HFFc6 (cell line): ENCODE measurements at regions not wholly inside any gene's neighbourhood (a gene's known extent, or its start where the extent isn't known, plus 50 kb on each side); places are given as distances from the start of the nearest gene placed in this dataset.

Experiments used
- DNase-seq: peaks from one replicate; pipeline ENCODE4 v3.0.0-alpha.2; 2018
- H3K27ac Mint-ChIP-seq: 2 replicates; pipeline ENCODE4 v1.8.0; 2020; ENCODE audit warnings: mild to moderate bottlenecking, mixed read lengths
- H3K27me3 Mint-ChIP-seq: 2 replicates; pipeline ENCODE4 v1.8.0; 2021; ENCODE audit warnings: mild to moderate bottlenecking, moderate library complexity, mixed read lengths; ENCODE audit not compliant: insufficient read depth
- H3K36me3 Mint-ChIP-seq: 2 replicates; pipeline ENCODE4 v1.8.0; 2021; ENCODE audit warnings: low read depth, mixed read lengths
- H3K4me1 Mint-ChIP-seq: 2 replicates; pipeline ENCODE4 v1.8.0; 2020; ENCODE audit warnings: low read depth, mixed read lengths
- H3K4me3 Mint-ChIP-seq: 2 replicates; pipeline ENCODE4 v1.8.0; 2020; ENCODE audit warnings: mild to moderate bottlenecking, moderate library complexity, mixed read lengths
- H3K9me3 Mint-ChIP-seq: 2 replicates; pipeline ENCODE4 v1.8.0; 2020; ENCODE audit warnings: mild to moderate bottlenecking, mixed read lengths
- TF ChIP-seq, protein P1 (sequence below): fragments of 200-600 bp; sonication (generic); IDR thresholded peaks from 2 replicates; pipeline ENCODE4 v1.5.0; 2021; ENCODE audit warnings: antibody characterized with exemption, mild to moderate bottlenecking

GRCh38 chr7:115546790-115547189, 483.8 kb downstream of the TFEC start:
- H3K27ac Mint-ChIP-seq: no peak overlapping the region
- H3K4me3 Mint-ChIP-seq: no peak overlapping the region
- no peaks in the 10 kb centered on the region for H3K27me3 Mint-ChIP-seq
- peaks cover 40% of the 10 kb centered on the region for H3K4me1 Mint-ChIP-seq
- no peaks in the 10 kb centered on the region for H3K9me3 Mint-ChIP-seq
- TF ChIP-seq, protein P1, sequence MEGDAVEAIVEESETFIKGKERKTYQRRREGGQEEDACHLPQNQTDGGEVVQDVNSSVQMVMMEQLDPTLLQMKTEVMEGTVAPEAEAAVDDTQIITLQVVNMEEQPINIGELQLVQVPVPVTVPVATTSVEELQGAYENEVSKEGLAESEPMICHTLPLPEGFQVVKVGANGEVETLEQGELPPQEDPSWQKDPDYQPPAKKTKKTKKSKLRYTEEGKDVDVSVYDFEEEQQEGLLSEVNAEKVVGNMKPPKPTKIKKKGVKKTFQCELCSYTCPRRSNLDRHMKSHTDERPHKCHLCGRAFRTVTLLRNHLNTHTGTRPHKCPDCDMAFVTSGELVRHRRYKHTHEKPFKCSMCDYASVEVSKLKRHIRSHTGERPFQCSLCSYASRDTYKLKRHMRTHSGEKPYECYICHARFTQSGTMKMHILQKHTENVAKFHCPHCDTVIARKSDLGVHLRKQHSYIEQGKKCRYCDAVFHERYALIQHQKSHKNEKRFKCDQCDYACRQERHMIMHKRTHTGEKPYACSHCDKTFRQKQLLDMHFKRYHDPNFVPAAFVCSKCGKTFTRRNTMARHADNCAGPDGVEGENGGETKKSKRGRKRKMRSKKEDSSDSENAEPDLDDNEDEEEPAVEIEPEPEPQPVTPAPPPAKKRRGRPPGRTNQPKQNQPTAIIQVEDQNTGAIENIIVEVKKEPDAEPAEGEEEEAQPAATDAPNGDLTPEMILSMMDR: no peak
- no peaks in the 10 kb centered on the region for H3K36me3 Mint-ChIP-seq
- DNase-seq: no peak

GRCh38 chr7:115533785-115534184, 496.8 kb downstream of the TFEC start:
- peak overlapping the region; percentile 5; the same call in 1 of the 2 replicates for H3K4me3 Mint-ChIP-seq
- no peaks in the 10 kb centered on the region for H3K9me3 Mint-ChIP-seq
- peaks cover 22% of the 10 kb centered on the region for H3K4me1 Mint-ChIP-seq
- H3K27me3 Mint-ChIP-seq: no peaks in the 10 kb centered on the region; the same call in 1 of the 2 replicates
- no peak for DNase-seq
- H3K36me3 Mint-ChIP-seq: no peaks in the 10 kb centered on the region
- peak overlapping the region; percentile 36 for H3K27ac Mint-ChIP-seq
- TF ChIP-seq, protein P1: no peak

- Mint-ChIP-seq H3K4me1 (no peaks in the 10 kb centered on the region), H3K36me3 (peaks cover 22% of the 10 kb centered on the region), H3K27me3 (no peaks in the 10 kb centered on the region), H3K27ac (no peak overlapping the region), H3K9me3 (peaks cover 8% of the 10 kb centered on the region), H3K4me3 (no peak overlapping the region)
- TF ChIP-seq, protein P1: no peak
- DNase-seq: no peak
Measured at GRCh38 chr7:115526278-115526677, 504.3 kb downstream of the TFEC start.

DNA sequence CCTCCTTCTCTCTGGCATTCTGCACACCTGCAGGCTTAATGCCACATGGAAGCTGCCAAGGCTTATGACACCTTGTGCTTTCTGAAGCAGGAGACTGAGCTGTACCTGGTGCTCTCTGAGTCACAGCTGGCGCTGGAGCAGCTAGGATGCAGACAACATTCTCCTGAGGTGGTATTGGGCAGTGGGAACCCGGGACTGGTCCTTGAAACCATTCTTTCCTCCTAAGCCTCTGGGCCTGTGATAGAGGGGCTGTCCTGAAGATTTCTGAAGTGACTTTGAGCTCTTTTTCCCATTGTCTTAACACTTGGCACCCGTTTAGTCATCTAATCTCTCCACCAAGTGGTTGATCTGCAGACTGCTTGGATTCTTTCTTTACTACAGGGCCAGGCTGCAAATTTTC, 508.4 kb downstream of the TFEC start:
- H3K9me3 Mint-ChIP-seq: peaks cover 15% of the 10 kb centered on the region
- H3K36me3 Mint-ChIP-seq: peaks cover 22% of the 10 kb centered on the region
- no peak overlapping the region for H3K4me3 Mint-ChIP-seq
- no peaks in the 10 kb centered on the region for H3K4me1 Mint-ChIP-seq
- TF ChIP-seq, protein P1: no peak
- no peak for DNase-seq
- H3K27me3 Mint-ChIP-seq: no peaks in the 10 kb centered on the region
- no peak overlapping the region for H3K27ac Mint-ChIP-seq

DNA sequence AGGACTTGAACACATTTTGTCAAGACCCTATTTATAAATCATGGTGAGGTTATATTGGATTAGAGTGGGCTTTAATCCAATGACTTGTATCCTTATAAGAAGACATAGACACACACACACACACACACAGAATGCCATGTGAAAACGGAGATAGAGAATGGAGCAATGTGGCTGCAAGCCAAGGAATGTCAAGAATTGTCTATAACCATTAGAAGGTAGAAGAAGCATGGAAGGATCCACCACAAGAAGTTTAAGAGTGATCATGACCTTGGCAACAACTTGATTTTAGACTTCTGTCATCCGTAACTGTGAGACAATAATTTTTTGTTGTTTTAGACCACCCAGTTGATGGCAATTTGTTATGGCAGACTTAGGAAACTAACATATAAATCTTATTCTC, 514.2 kb downstream of the TFEC start:
- TF ChIP-seq, protein P1: no peak
- H3K4me1 Mint-ChIP-seq: no peaks in the 10 kb centered on the region
- no peak for DNase-seq
- no peak overlapping the region for H3K4me3 Mint-ChIP-seq
- no peaks in the 10 kb centered on the region for H3K27me3 Mint-ChIP-seq
- peaks cover 8% of the 10 kb centered on the region; the same call in 1 of the 2 replicates for H3K9me3 Mint-ChIP-seq
- H3K36me3 Mint-ChIP-seq: no peaks in the 10 kb centered on the region
- no peak overlapping the region for H3K27ac Mint-ChIP-seq

DNA sequence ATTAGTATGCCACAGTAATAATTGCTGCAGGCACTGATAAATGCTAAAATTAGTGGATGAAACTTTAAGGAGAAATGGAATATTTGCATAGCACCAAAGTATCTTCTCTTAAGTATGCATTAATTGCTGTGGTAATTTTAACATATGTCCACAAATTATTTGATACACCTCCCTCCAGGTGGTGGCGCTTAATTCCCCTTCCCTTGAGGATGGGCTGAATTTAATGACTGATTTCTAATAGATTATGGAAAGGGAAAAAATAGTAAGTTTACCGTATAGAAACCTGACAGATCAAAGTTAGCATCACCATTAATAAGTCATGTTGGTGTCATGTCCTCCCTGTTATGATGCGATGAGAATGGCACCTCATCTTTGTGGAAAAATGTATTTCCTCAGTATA, 519.2 kb downstream of the TFEC start:
- Mint-ChIP-seq H3K27me3 (no peaks in the 10 kb centered on the region), H3K4me3 (no peak overlapping the region), H3K9me3 (no peaks in the 10 kb centered on the region), H3K36me3 (no peaks in the 10 kb centered on the region), H3K27ac (no peak overlapping the region), H3K4me1 (no peaks in the 10 kb centered on the region)
- TF ChIP-seq, protein P1: no peak
- DNase-seq: no peak
